GM19463 (cell line): ENCODE measurements at regions not wholly inside any gene's neighbourhood (a gene's known extent, or its start where the extent isn't known, plus 50 kb on each side); places are given as distances from the start of the nearest gene placed in this dataset.
"Not testable (repeated sequence)": the region's sequence is repeated elsewhere in the genome, so short reads cannot be mapped to it uniquely, and the experiment has no call there.

ENCODE experiments used
- ATAC-seq: cut with Tn5 transposase; IDR thresholded peaks from one replicate; pipeline ENCODE4 v1.9.1; 2021; ENCODE audit warnings: mild to moderate bottlenecking, moderate library complexity; ENCODE audit not compliant: unreplicated experiment

- no peak for ATAC-seq
Observed at GRCh38 chr7:19958309-19958896, 185.0 kb upstream of the TMEM196 start.

GRCh38 chr7:19957664-19958063 is 184.2 kb upstream of the TMEM196 start:
- ATAC-seq = no peak

- not testable (repeated sequence) for ATAC-seq
Observed at GRCh38 chr7:19954166-19954565, 180.7 kb upstream of the TMEM196 start.

GRCh38 chr7:19953411-19953810 is 180.0 kb upstream of the TMEM196 start:
- not testable (repeated sequence) for ATAC-seq

GRCh38 chr7:19948160-19948559 is 174.7 kb upstream of the TMEM196 start:
- no peak for ATAC-seq

- no peak for ATAC-seq
Observed at GRCh38 chr7:19944363-19945120, 171.1 kb upstream of the TMEM196 start.

- no peak for ATAC-seq
Observed at GRCh38 chr7:19939746-19940145, 166.3 kb upstream of the TMEM196 start.

GRCh38 chr7:19932549-19933249 is 159.3 kb upstream of the TMEM196 start:
- ATAC-seq = no peak

GRCh38 chr7:19930851-19931250 is 157.4 kb upstream of the TMEM196 start:
- no peak for ATAC-seq

- no peak for ATAC-seq
Observed at GRCh38 chr7:19930051-19930450, 156.6 kb upstream of the TMEM196 start.

GRCh38 chr7:19928247-19928646 is 154.8 kb upstream of the TMEM196 start:
- peak; percentile 96 for ATAC-seq

- ATAC-seq = no peak
Observed at GRCh38 chr7:19920705-19921104, 147.3 kb upstream of the TMEM196 start.

- ATAC-seq = no peak
Observed at GRCh38 chr7:19920166-19920565, 146.7 kb upstream of the TMEM196 start.

- no peak for ATAC-seq
Observed at GRCh38 chr7:19919261-19920095, 146.1 kb upstream of the TMEM196 start.

- ATAC-seq = no peak
Observed at GRCh38 chr7:19916046-19916445, 142.6 kb upstream of the TMEM196 start.

GRCh38 chr7:19915596-19915995 is 142.2 kb upstream of the TMEM196 start:
- ATAC-seq = no peak

- ATAC-seq = no peak
Observed at GRCh38 chr7:19914866-19915265, 141.4 kb upstream of the TMEM196 start.

- ATAC-seq = no peak
Observed at GRCh38 chr7:19900118-19900517, 126.7 kb upstream of the TMEM196 start.

GRCh38 chr7:19899529-19899928 is 126.1 kb upstream of the TMEM196 start:
- ATAC-seq = no peak

GRCh38 chr7:19882893-19883292 is 109.5 kb upstream of the TMEM196 start:
- ATAC-seq = not testable (repeated sequence)

GRCh38 chr7:19872094-19872493 is 98.7 kb upstream of the TMEM196 start:
- ATAC-seq = no peak
